ENCODE measurements at regions not wholly inside any gene's neighbourhood (a gene's known extent, or its start where the extent isn't known, plus 50 kb on each side); places are given as distances from the start of the nearest gene placed in this dataset.

- no peaks in the 10 kb centered on the region for H3K9me3 ChIP-seq (ENCODE audit: insufficient read depth, low read length)
- no peak overlapping the region for H3K9ac ChIP-seq (ENCODE audit: low read length)
- H4K20me1 ChIP-seq (ENCODE audit: low read depth, low read length) = no peaks in the 10 kb centered on the region
- H3K27me3 ChIP-seq (ENCODE audit: low read length) = no peaks in the 10 kb centered on the region
- H3K79me2 ChIP-seq (ENCODE audit: insufficient read depth, low read length) = no peaks in the 10 kb centered on the region
- no peaks in the 10 kb centered on the region for H3F3A ChIP-seq (ENCODE audit: insufficient read depth)
- H3K9me2 ChIP-seq (replicated peaks; ENCODE audit: insufficient read depth, low read length) = no peaks in the 10 kb centered on the region
- TF ChIP-seq CTCF (IDR thresholded peaks at IDR 0.05; ENCODE audit: insufficient read depth, low read length, poor library complexity, severe bottlenecking) = no peak
- no peak for TF ChIP-seq EZH2phosphoT487 (conservative IDR thresholded peaks at IDR 0.05; ENCODE audit: low read length)
- no peaks in the 10 kb centered on the region for H3K36me3 ChIP-seq (ENCODE audit: low read length)
- no peak overlapping the region for H3K4me3 ChIP-seq (ENCODE audit: insufficient read depth, low read length, poor library complexity, severe bottlenecking)
- no peak overlapping the region for H2AFZ ChIP-seq (ENCODE audit: low read depth, low read length, severe bottlenecking)
- H3K27ac ChIP-seq (ENCODE audit: low read depth, low read length) = no peak overlapping the region
- H3K4me2 ChIP-seq (ENCODE audit: low read depth, low read length, poor library complexity, severe bottlenecking) = no peak overlapping the region
Measured at GRCh38 chr2:59077981-59078531, 836.9 kb upstream of the FANCL start.

GRCh38 chr2:59077026-59077725 lies 836.1 kb upstream of the FANCL start:
- Histone ChIP-seq H3K36me3 (ENCODE audit: low read length) (no peaks in the 10 kb centered on the region), H4K20me1 (ENCODE audit: low read depth, low read length) (no peaks in the 10 kb centered on the region), H3K4me2 (ENCODE audit: low read depth, low read length, poor library complexity, severe bottlenecking) (no peak overlapping the region), H3K9ac (ENCODE audit: low read length) (no peak overlapping the region), H3K9me3 (ENCODE audit: insufficient read depth, low read length) (no peaks in the 10 kb centered on the region), H3K27ac (ENCODE audit: low read depth, low read length) (no peak overlapping the region), H3K27me3 (ENCODE audit: low read length) (no peaks in the 10 kb centered on the region), H3K9me2 (replicated peaks; ENCODE audit: insufficient read depth, low read length) (no peaks in the 10 kb centered on the region), H3F3A (ENCODE audit: insufficient read depth) (no peaks in the 10 kb centered on the region), H3K4me3 (ENCODE audit: insufficient read depth, low read length, poor library complexity, severe bottlenecking) (no peak overlapping the region), H2AFZ (ENCODE audit: low read depth, low read length, severe bottlenecking) (no peak overlapping the region), H3K79me2 (ENCODE audit: insufficient read depth, low read length) (no peaks in the 10 kb centered on the region)
- TF ChIP-seq EZH2phosphoT487 (conservative IDR thresholded peaks at IDR 0.05; ENCODE audit: low read length) = no peak
- no peak for TF ChIP-seq CTCF (IDR thresholded peaks at IDR 0.05; ENCODE audit: insufficient read depth, low read length, poor library complexity, severe bottlenecking)

- H3K79me2 ChIP-seq (ENCODE audit: insufficient read depth, low read length) = no peaks in the 10 kb centered on the region
- H3K36me3 ChIP-seq (ENCODE audit: low read length) = no peaks in the 10 kb centered on the region
- no peaks in the 10 kb centered on the region for H4K20me1 ChIP-seq (ENCODE audit: low read depth, low read length)
- TF ChIP-seq CTCF (IDR thresholded peaks at IDR 0.05; ENCODE audit: insufficient read depth, low read length, poor library complexity, severe bottlenecking) (no peak), EZH2phosphoT487 (conservative IDR thresholded peaks at IDR 0.05; ENCODE audit: low read length) (no peak)
- no peaks in the 10 kb centered on the region for H3K9me2 ChIP-seq (replicated peaks; ENCODE audit: insufficient read depth, low read length)
- no peak overlapping the region for H3K4me2 ChIP-seq (ENCODE audit: low read depth, low read length, poor library complexity, severe bottlenecking)
- H3F3A ChIP-seq (ENCODE audit: insufficient read depth) = no peaks in the 10 kb centered on the region
- H3K4me3 ChIP-seq (ENCODE audit: insufficient read depth, low read length, poor library complexity, severe bottlenecking) = no peak overlapping the region
- no peaks in the 10 kb centered on the region for H3K9me3 ChIP-seq (ENCODE audit: insufficient read depth, low read length)
- no peaks in the 10 kb centered on the region for H3K27me3 ChIP-seq (ENCODE audit: low read length)
- no peak overlapping the region for H3K27ac ChIP-seq (ENCODE audit: low read depth, low read length)
- no peak overlapping the region for H2AFZ ChIP-seq (ENCODE audit: low read depth, low read length, severe bottlenecking)
- H3K9ac ChIP-seq (ENCODE audit: low read length) = no peak overlapping the region
Measured at GRCh38 chr2:59076079-59076619, 835.0 kb upstream of the FANCL start.
